Endothelial cell of umbilical vein (primary cell): ENCODE measurements at regions not wholly inside any gene's neighbourhood (a gene's known extent, or its start where the extent isn't known, plus 50 kb on each side); places are given as distances from the start of the nearest gene placed in this dataset.

Experiments
- BruUV-seq: library from RNA; stranded (reverse); fragments of 400-500 nt; replicated peaks from 2 replicates; lab custom pipeline; 2021; lab: Mats Ljungman, UMichigan
- CTCF ChIA-PET: fragments of 300-600, 350-600 bp; sonication (Branson Sonifier 250); formaldehyde crosslinking; loops from one replicate; lab custom pipeline; 2021; ENCODE audit warnings: antibody characterized with exemption, inconsistent platforms; lab: Charles Lee
- POLR2A ChIA-PET: fragments of 300-600, 350-600 bp; sonication (Branson Sonifier 250); formaldehyde crosslinking; loops from one replicate; lab custom pipeline; 2021; ENCODE audit warnings: antibody characterized with exemption, inconsistent platforms; lab: Charles Lee
- DNase-seq: peaks from one replicate; pipeline ENCODE4 v3.0.0-alpha.2; 2011; ENCODE audit warnings: low read depth, low spot score
- FAIRE-seq: peaks from 2 replicates; lab custom pipeline; 2011; peaks lifted over from hg19 to GRCh38; lab: Jason Lieb, UNC
- H2AFZ ChIP-seq: 2 replicates; pipeline ENCODE4 v1.6.0; 2012; ENCODE audit warnings: low read depth, low read length, control low read depth, inconsistent platforms
- H3K27ac ChIP-seq: 2 replicates; pipeline ENCODE4 v1.5.1; 2011; ENCODE audit warnings: low read depth, mild to moderate bottlenecking, control low read depth, low read length, moderate library complexity; ENCODE audit not compliant: insufficient read depth
- H3K27me3 ChIP-seq, 2 experiments: 2 replicates each; pipeline versions ENCODE4 v1.6.0 to v1.6.1; 2011; ENCODE audit warnings: low read length in 2 of 2, mixed read lengths in 1 of 2; ENCODE audit not compliant: control insufficient read depth in 2 of 2, insufficient read depth in 2 of 2
- H3K36me3 ChIP-seq, 2 experiments: 2 replicates in 1 of 2; 3 replicates in 1 of 2; pipeline ENCODE4 v1.5.1; 2011; ENCODE audit warnings: low read length in 2 of 2, mild to moderate bottlenecking in 1 of 2, moderate library complexity in 1 of 2; ENCODE audit not compliant: control insufficient read depth in 2 of 2, insufficient read depth in 2 of 2; ENCODE audit errors: extremely low read depth in 1 of 2
- H3K4me1 ChIP-seq: 3 replicates; pipeline ENCODE4 v1.5.1; 2011; ENCODE audit warnings: mild to moderate bottlenecking, low read length; ENCODE audit not compliant: control insufficient read depth, insufficient read depth; ENCODE audit errors: extremely low read depth
- H3K4me2 ChIP-seq: 2 replicates; pipeline ENCODE4 v1.6.1; 2011; ENCODE audit warnings: low read length, control low read depth, mixed read lengths; ENCODE audit not compliant: insufficient read depth
- H3K4me3 ChIP-seq, 3 experiments: fragments of 200-600 bp in 1 of 3; sonication (generic), shearing (Covaris generic) in 1 of 3; replicated peaks in 1 of 3; 2 replicates each; pipeline ENCODE4 v1.5.1; 2011 to 2016; ENCODE audit warnings: control low read depth in 3 of 3, low read length in 3 of 3, mild to moderate bottlenecking in 2 of 3, inconsistent platforms in 1 of 3, low read depth in 1 of 3, moderate library complexity in 1 of 3; ENCODE audit not compliant: insufficient read depth in 1 of 3
- H3K79me2 ChIP-seq: 2 replicates; pipeline ENCODE4 v1.6.0; 2012; ENCODE audit warnings: low read length, inconsistent platforms; ENCODE audit not compliant: control insufficient read depth, insufficient read depth
- H3K9ac ChIP-seq: replicated peaks from 2 replicates; pipeline ENCODE3; 2011; ENCODE audit warnings: low read length, control low read depth; ENCODE audit not compliant: insufficient read depth; ENCODE audit errors: extremely low read depth
- H3K9me1 ChIP-seq: replicated peaks from 3 replicates; pipeline ENCODE4 v1.6.0; 2011; ENCODE audit warnings: mild to moderate bottlenecking, low read length; ENCODE audit not compliant: control insufficient read depth, insufficient read depth; ENCODE audit errors: extremely low read depth
- H3K9me3 ChIP-seq: replicated peaks from 2 replicates; pipeline ENCODE4 v1.5.1; 2012; ENCODE audit warnings: low read length, inconsistent platforms; ENCODE audit not compliant: control insufficient read depth, insufficient read depth
- H4K20me1 ChIP-seq: replicated peaks from 2 replicates; pipeline ENCODE3; 2011; ENCODE audit warnings: mild to moderate bottlenecking, low read length; ENCODE audit not compliant: control insufficient read depth, insufficient read depth; ENCODE audit errors: extremely low read depth
- CTCF ChIP-seq, 2 donors: IDR thresholded peaks; 1 replicate in 1 of 2; 2 replicates in 1 of 2; pipeline ENCODE4 v1.5.1; 2011; ENCODE audit warnings: low read length in 2 of 2, mild to moderate bottlenecking in 2 of 2, moderate library complexity in 2 of 2, control low read depth in 1 of 2, inconsistent platforms in 1 of 2, low read depth in 1 of 2; ENCODE audit not compliant: insufficient read depth in 1 of 2; ENCODE audit errors: extremely low read depth in 1 of 2
- EZH2 ChIP-seq: IDR thresholded peaks from 2 replicates; pipeline ENCODE4 v1.6.1; 2012; ENCODE audit warnings: borderline replicate concordance, low read depth, mild to moderate bottlenecking, moderate library complexity, low read length, inconsistent platforms; ENCODE audit not compliant: severe bottlenecking
- FOS ChIP-seq: IDR thresholded peaks from 2 replicates; pipeline ENCODE4 v1.6.1; 2011; ENCODE audit warnings: mild to moderate bottlenecking, low read length, moderate library complexity, borderline replicate concordance; ENCODE audit not compliant: insufficient read depth
- GATA2 ChIP-seq: IDR thresholded peaks from 2 replicates; pipeline ENCODE4 v1.7.0; 2011; ENCODE audit warnings: low read depth, mild to moderate bottlenecking, moderate library complexity, mixed read lengths, low read length; ENCODE audit not compliant: insufficient read length, insufficient read depth
- JUN ChIP-seq: IDR thresholded peaks from 2 replicates; pipeline ENCODE4 v1.6.1; 2011; ENCODE audit warnings: borderline replicate concordance, low read depth; ENCODE audit not compliant: insufficient read length, insufficient read depth
- MAX ChIP-seq: IDR thresholded peaks from 2 replicates; pipeline ENCODE4 v1.6.1; 2011; ENCODE audit not compliant: insufficient read depth, insufficient read length
- MYC ChIP-seq: IDR thresholded peaks from one replicate; pipeline ENCODE4 v1.6.1; 2011; ENCODE audit warnings: mild to moderate bottlenecking, low read depth, low read length
- POLR2A ChIP-seq: IDR thresholded peaks from 2 replicates; pipeline ENCODE4 v1.6.1; 2012; ENCODE audit warnings: low read depth, mild to moderate bottlenecking, control low read depth, low read length
- POLR2AphosphoS5 ChIP-seq: IDR thresholded peaks from 2 replicates; pipeline ENCODE4 v1.6.1; 2012; ENCODE audit warnings: low read depth, mild to moderate bottlenecking, control low read depth, low read length, moderate library complexity; ENCODE audit not compliant: insufficient read depth
- dilution Hi-C: fragments of 300-500 bp; cut with MboI; formaldehyde crosslinking; loops from one replicate; pipeline ENCODE4 v1.15.0; 2019; ENCODE audit warnings: low sequenced_read_pairs; ENCODE audit not compliant: extremely low pct_ligation_motif_present
- intact Hi-C: fragments of 100-400 bp; cut with micrococcal nuclease; formaldehyde crosslinking; loops from one replicate; pipeline ENCODE4 v1.10.0; 2022

- no peaks in the 10 kb centered on the region for H3K79me2 ChIP-seq
- no peak overlapping the region for H2AFZ ChIP-seq
- H3K4me1 ChIP-seq: no peaks in the 10 kb centered on the region
- H3K4me2 ChIP-seq: no peak overlapping the region
- H3K9ac ChIP-seq: no peak overlapping the region
- BruUV-seq: no TSS peak
- no peaks in the 10 kb centered on the region for H3K36me3 ChIP-seq
- dilution Hi-C loops: no loop called here
- H3K9me1 ChIP-seq: no peaks in the 10 kb centered on the region
- no peaks in the 10 kb centered on the region for H3K9me3 ChIP-seq
- POLR2A ChIA-PET: no interaction called here
- no peaks in the 10 kb centered on the region for H3K27me3 ChIP-seq
- CTCF ChIA-PET: no interaction called here
- H3K27ac ChIP-seq: no peak overlapping the region
- intact Hi-C loops: no loop called here
- H4K20me1 ChIP-seq: no peaks in the 10 kb centered on the region
- no peak for DNase-seq
- FAIRE-seq: no peak
- no peak overlapping the region for H3K4me3 ChIP-seq
- TF ChIP-seq JUN (no peak), GATA2 (no peak), EZH2 (no peak), POLR2AphosphoS5 (no peak), MAX (no peak), MYC (no peak), FOS (no peak), CTCF (IDR thresholded peaks at IDR 0.05; ENCODE audit: extremely low read depth in 1 of 2, insufficient read depth in 1 of 2, low read depth in 1 of 2, low read length in 2 of 2) (no peak), POLR2A (no peak)
Measured at GRCh38 chr2:163269374-163270021, 430.9 kb upstream of the KCNH7 start.
